Large intestine (tissue), 3 donors: ENCODE measurements at regions not wholly inside any gene's neighbourhood (a gene's known extent, or its start where the extent isn't known, plus 50 kb on each side); places are given as distances from the start of the nearest gene placed in this dataset.

Experiments used
- DNase-seq, 2 donors: peaks; one replicate each; pipeline versions ENCODE4 v3.0.0 to v3.0.0-alpha.2; 2013
- H3K27ac ChIP-seq: one replicate; pipeline ENCODE4 v1.5.1; 2013; ENCODE audit warnings: low read length
- H3K27me3 ChIP-seq: 2 replicates; pipeline ENCODE4 v1.6.1; 2013; ENCODE audit warnings: low read length; ENCODE audit not compliant: control insufficient read depth, insufficient read depth
- H3K36me3 ChIP-seq: 2 replicates; pipeline ENCODE4 v1.6.1; 2013; ENCODE audit warnings: low read length; ENCODE audit not compliant: control insufficient read depth, insufficient read depth
- H3K4me1 ChIP-seq: one replicate; pipeline ENCODE4 v1.6.1; 2013; ENCODE audit warnings: low read length; ENCODE audit not compliant: control insufficient read depth, insufficient read depth
- H3K4me3 ChIP-seq: one replicate; pipeline ENCODE4 v1.5.1; 2013; ENCODE audit warnings: low read length
- H3K9me3 ChIP-seq: one replicate; pipeline ENCODE4 v1.6.1; 2013; ENCODE audit warnings: mild to moderate bottlenecking, low read depth, low read length, moderate library complexity; ENCODE audit not compliant: control insufficient read depth
- WGBS: methylation state at CpG from one replicate; pipeline ENCODE4 v1.1.5; 2013; ENCODE audit warnings: low lambda C conversion rate; ENCODE audit not compliant: insufficient coverage; 5-methylcytosine and 5-hydroxymethylcytosine counted together

- H3K4me3 ChIP-seq: no peak overlapping the region
- peaks cover 32% of the 10 kb centered on the region for H3K4me1 ChIP-seq
- WGBS: no CpG with 5 or more reads among the region's 2 CpGs
- DNase-seq: no peak
- H3K36me3 ChIP-seq: no peaks in the 10 kb centered on the region
- no peaks in the 10 kb centered on the region for H3K9me3 ChIP-seq
- no peak overlapping the region for H3K27ac ChIP-seq
- no peaks in the 10 kb centered on the region for H3K27me3 ChIP-seq
Measured at GRCh38 chr11:13116491-13116890, 107.4 kb downstream of the RASSF10 start.

- peaks cover 32% of the 10 kb centered on the region for H3K4me1 ChIP-seq
- H3K4me3 ChIP-seq: no peak overlapping the region
- no peaks in the 10 kb centered on the region for H3K9me3 ChIP-seq
- WGBS: 42% methylated on average over 4 of the region's 4 CpGs
- H3K27ac ChIP-seq: no peak overlapping the region
- H3K27me3 ChIP-seq: no peaks in the 10 kb centered on the region
- DNase-seq: peak in 1 of 2 donors; percentile 41
- no peaks in the 10 kb centered on the region for H3K36me3 ChIP-seq
Measured at GRCh38 chr11:13117344-13117743, 108.2 kb downstream of the RASSF10 start.

- Histone ChIP-seq H3K36me3 (no peaks in the 10 kb centered on the region), H3K9me3 (no peaks in the 10 kb centered on the region), H3K4me3 (no peak overlapping the region), H3K27me3 (no peaks in the 10 kb centered on the region), H3K27ac (no peak overlapping the region), H3K4me1 (peaks cover 32% of the 10 kb centered on the region)
- DNase-seq: no peak
- no CpG with 5 or more reads among the region's 5 CpGs for WGBS
Measured at GRCh38 chr11:13118194-13118593, 109.1 kb downstream of the RASSF10 start.

GRCh38 chr11:13118650-13119049 lies 109.5 kb downstream of the RASSF10 start:
- Histone ChIP-seq H3K4me1 (peaks cover 32% of the 10 kb centered on the region), H3K27ac (no peak overlapping the region), H3K36me3 (no peaks in the 10 kb centered on the region), H3K27me3 (no peaks in the 10 kb centered on the region), H3K4me3 (no peak overlapping the region), H3K9me3 (no peaks in the 10 kb centered on the region)
- DNase-seq: no peak
- no CpG with 5 or more reads among the region's 3 CpGs for WGBS

GRCh38 chr11:13119361-13119760 lies 110.2 kb downstream of the RASSF10 start:
- Histone ChIP-seq H3K9me3 (no peaks in the 10 kb centered on the region), H3K4me1 (peaks cover 30% of the 10 kb centered on the region), H3K27ac (no peak overlapping the region), H3K36me3 (no peaks in the 10 kb centered on the region), H3K4me3 (no peak overlapping the region), H3K27me3 (no peaks in the 10 kb centered on the region)
- no CpG with 5 or more reads among the region's 2 CpGs for WGBS
- no peak for DNase-seq

GRCh38 chr11:13119941-13120520 lies 110.9 kb downstream of the RASSF10 start:
- H3K4me3 ChIP-seq: no peak overlapping the region

GRCh38 chr11:13120691-13121090 lies 111.6 kb downstream of the RASSF10 start:
- H3K36me3 ChIP-seq: no peaks in the 10 kb centered on the region
- H3K27me3 ChIP-seq: no peaks in the 10 kb centered on the region
- peaks cover 17% of the 10 kb centered on the region for H3K4me1 ChIP-seq
- no CpG with 5 or more reads among the region's 3 CpGs for WGBS
- no peak for DNase-seq
- H3K9me3 ChIP-seq: no peaks in the 10 kb centered on the region
- no peak overlapping the region for H3K4me3 ChIP-seq
- no peak overlapping the region for H3K27ac ChIP-seq

More at GRCh38 chr11:13119941-13120520, 110.9 kb downstream of the RASSF10 start:
- no peak for DNase-seq
- no peaks in the 10 kb centered on the region for H3K27me3 ChIP-seq
- no peaks in the 10 kb centered on the region for H3K36me3 ChIP-seq
- H3K27ac ChIP-seq: no peak overlapping the region
- WGBS: no CpG with 5 or more reads among the region's 1 CpG
- H3K4me1 ChIP-seq: peaks cover 23% of the 10 kb centered on the region
- H3K9me3 ChIP-seq: no peaks in the 10 kb centered on the region

GRCh38 chr11:13126430-13126829 lies 117.3 kb downstream of the RASSF10 start:
- no peak for DNase-seq
- H3K27ac ChIP-seq: no peak overlapping the region
- H3K36me3 ChIP-seq: no peaks in the 10 kb centered on the region

GRCh38 chr11:13127161-13127560 lies 118.0 kb downstream of the RASSF10 start:
- Histone ChIP-seq H3K4me1 (no peaks in the 10 kb centered on the region), H3K27ac (no peak overlapping the region), H3K36me3 (no peaks in the 10 kb centered on the region), H3K4me3 (no peak overlapping the region), H3K27me3 (no peaks in the 10 kb centered on the region), H3K9me3 (no peaks in the 10 kb centered on the region)
- no CpG with 5 or more reads among the region's 2 CpGs for WGBS
- DNase-seq: no peak

More at GRCh38 chr11:13126430-13126829, 117.3 kb downstream of the RASSF10 start:
- WGBS: no CpG with 5 or more reads among the region's 7 CpGs
- Histone ChIP-seq H3K4me1 (no peaks in the 10 kb centered on the region), H3K9me3 (no peaks in the 10 kb centered on the region), H3K4me3 (no peak overlapping the region), H3K27me3 (no peaks in the 10 kb centered on the region)

GRCh38 chr11:13128354-13128753 lies 119.2 kb downstream of the RASSF10 start:
- Histone ChIP-seq H3K4me3 (no peak overlapping the region), H3K4me1 (no peaks in the 10 kb centered on the region), H3K27ac (no peak overlapping the region), H3K9me3 (no peaks in the 10 kb centered on the region), H3K27me3 (no peaks in the 10 kb centered on the region), H3K36me3 (no peaks in the 10 kb centered on the region)
- WGBS: no CpG with 5 or more reads among the region's 4 CpGs
- DNase-seq: no peak

GRCh38 chr11:13134066-13134465 lies 125.0 kb downstream of the RASSF10 start:
- Histone ChIP-seq H3K27ac (no peak overlapping the region), H3K27me3 (no peaks in the 10 kb centered on the region), H3K4me3 (no peak overlapping the region), H3K9me3 (no peaks in the 10 kb centered on the region), H3K4me1 (peaks cover 23% of the 10 kb centered on the region), H3K36me3 (no peaks in the 10 kb centered on the region)
- WGBS: no CpG with 5 or more reads among the region's 3 CpGs
- DNase-seq: no peak
